Karpas-422 (cell line): ENCODE measurements at regions not wholly inside any gene's neighbourhood (a gene's known extent, or its start where the extent isn't known, plus 50 kb on each side); places are given as distances from the start of the nearest gene placed in this dataset.

Experiments used
- DNase-seq: peaks from one replicate; pipeline ENCODE4 v3.0.0-alpha.2; 2015
- H2AFZ ChIP-seq: fragments of 200-600 bp; sonication (generic); 2 replicates; pipeline ENCODE4 v1.6.1; 2014; ENCODE audit warnings: antibody characterized with exemption, low read length, mixed read lengths
- H3K27ac ChIP-seq: fragments of 200-600 bp; sonication (generic); 2 replicates; pipeline ENCODE4 v1.5.1; 2014; ENCODE audit warnings: mild to moderate bottlenecking, low read length, moderate library complexity
- H3K27me3 ChIP-seq: fragments of 200-600 bp; sonication (generic); 2 replicates; pipeline ENCODE4 v1.6.1; 2014; ENCODE audit warnings: low read length, mixed read lengths
- H3K36me3 ChIP-seq: fragments of 200-600 bp; sonication (generic); 2 replicates; pipeline ENCODE4 v1.6.1; 2014; ENCODE audit warnings: low read length, mixed read lengths; ENCODE audit not compliant: insufficient read depth
- H3K4me1 ChIP-seq: fragments of 200-600 bp; sonication (generic); 2 replicates; pipeline ENCODE4 v1.6.1; 2014; ENCODE audit warnings: mild to moderate bottlenecking, low read length, mixed read lengths
- H3K4me2 ChIP-seq: fragments of 200-600 bp; sonication (generic); 2 replicates; pipeline ENCODE4 v1.6.1; 2014; ENCODE audit warnings: low read length, low read depth, mild to moderate bottlenecking; ENCODE audit not compliant: poor library complexity, severe bottlenecking
- H3K4me3 ChIP-seq: fragments of 200-600 bp; sonication (generic); 2 replicates; pipeline ENCODE4 v1.5.1; 2014; ENCODE audit warnings: mild to moderate bottlenecking, antibody characterized with exemption, low read length, mixed read lengths
- H3K79me2 ChIP-seq: fragments of 200-600 bp; sonication (generic); 2 replicates; pipeline ENCODE4 v1.6.1; 2014; ENCODE audit warnings: mild to moderate bottlenecking, low read length, mixed read lengths
- H3K9ac ChIP-seq: fragments of 200-600 bp; sonication (generic); 2 replicates; pipeline ENCODE4 v1.6.0; 2014; ENCODE audit warnings: low read length
- H3K9me2 ChIP-seq: fragments of 200-600 bp; sonication (generic), shearing (Covaris generic); replicated peaks from 2 replicates; pipeline ENCODE4 v1.6.0; 2014; ENCODE audit warnings: mild to moderate bottlenecking, low read length, moderate library complexity; ENCODE audit not compliant: insufficient read depth
- H3K9me3 ChIP-seq: fragments of 300-700, 200-600 bp; sonication (generic); 2 replicates; pipeline ENCODE4 v1.6.1; 2014; ENCODE audit warnings: low read length, mixed read lengths
- H4K20me1 ChIP-seq: fragments of 200-600 bp; sonication (generic); 2 replicates; pipeline ENCODE4 v1.6.1; 2014; ENCODE audit warnings: mild to moderate bottlenecking, antibody characterized with exemption, low read length, low read depth; ENCODE audit not compliant: insufficient read depth

DNA sequence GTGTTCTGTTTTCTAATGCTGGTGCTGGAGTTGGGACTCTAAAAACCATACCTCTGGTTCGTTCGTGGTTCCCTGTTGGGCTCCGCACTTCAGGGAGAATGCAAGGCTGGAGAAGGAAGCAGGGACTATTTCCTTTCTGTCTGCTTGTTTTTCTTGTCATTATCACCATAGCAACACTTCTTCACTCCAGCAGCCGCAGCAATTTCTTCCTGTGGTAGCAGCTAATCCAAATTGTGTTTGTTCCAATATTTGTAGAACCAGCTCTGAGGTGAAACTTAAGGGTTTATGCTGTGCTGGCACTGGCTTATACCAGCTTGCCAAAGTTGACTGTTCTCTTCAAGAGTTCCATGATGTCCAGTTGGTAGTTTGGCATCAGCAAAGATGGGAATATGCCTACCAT, 301.4 kb upstream of the SYT4 start:
- no peak overlapping the region for H3K4me3 ChIP-seq
- no peaks in the 10 kb centered on the region for H3K4me1 ChIP-seq
- no peaks in the 10 kb centered on the region for H3K9me2 ChIP-seq
- no peak for DNase-seq
- H3K27me3 ChIP-seq, result no peaks in the 10 kb centered on the region; the same call in 1 of the 2 replicates
- H3K9ac ChIP-seq, result no peak overlapping the region
- no peak overlapping the region for H2AFZ ChIP-seq
- H3K4me2 ChIP-seq, result no peak overlapping the region
- no peak overlapping the region for H3K27ac ChIP-seq
- no peaks in the 10 kb centered on the region for H3K9me3 ChIP-seq
- no peaks in the 10 kb centered on the region for H4K20me1 ChIP-seq
- H3K79me2 ChIP-seq, result no peaks in the 10 kb centered on the region
- no peaks in the 10 kb centered on the region for H3K36me3 ChIP-seq

DNA sequence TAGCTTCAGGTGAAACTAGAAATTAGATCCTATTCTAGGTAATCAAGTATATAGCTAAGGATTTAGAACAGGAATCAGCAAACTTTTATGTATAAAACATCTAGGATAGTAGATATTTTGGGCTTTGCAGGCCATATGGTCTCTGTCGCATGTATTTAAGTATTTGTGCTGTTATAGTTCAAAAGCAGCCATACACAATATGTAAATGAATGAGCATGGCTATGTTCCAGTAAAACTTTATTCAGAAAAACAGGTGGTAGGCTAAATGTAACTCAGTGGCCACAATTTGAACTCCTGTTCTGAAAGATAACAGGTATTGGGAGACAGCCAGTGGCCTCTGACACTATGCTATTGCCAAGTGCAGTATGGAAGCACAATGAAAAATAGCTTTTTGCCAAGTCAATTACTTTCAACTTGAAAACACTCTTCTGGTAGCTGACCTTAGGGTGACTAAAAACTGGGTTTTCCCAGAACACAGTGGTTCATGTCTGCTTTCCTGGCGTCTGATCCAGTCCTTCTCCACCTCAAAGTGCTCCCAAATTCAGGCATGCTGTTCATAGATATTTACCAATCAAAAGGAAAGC, 304.7 kb upstream of the SYT4 start:
- Histone ChIP-seq H3K27me3 (no peaks in the 10 kb centered on the region; the same call in 1 of the 2 replicates), H3K9me3 (no peaks in the 10 kb centered on the region), H3K4me1 (no peaks in the 10 kb centered on the region), H3K36me3 (no peaks in the 10 kb centered on the region), H3K27ac (no peak overlapping the region), H3K4me3 (no peak overlapping the region), H4K20me1 (no peaks in the 10 kb centered on the region), H3K79me2 (no peaks in the 10 kb centered on the region), H3K9me2 (no peaks in the 10 kb centered on the region), H2AFZ (no peak overlapping the region), H3K9ac (no peak overlapping the region), H3K4me2 (no peak overlapping the region)
- no peak for DNase-seq

DNA sequence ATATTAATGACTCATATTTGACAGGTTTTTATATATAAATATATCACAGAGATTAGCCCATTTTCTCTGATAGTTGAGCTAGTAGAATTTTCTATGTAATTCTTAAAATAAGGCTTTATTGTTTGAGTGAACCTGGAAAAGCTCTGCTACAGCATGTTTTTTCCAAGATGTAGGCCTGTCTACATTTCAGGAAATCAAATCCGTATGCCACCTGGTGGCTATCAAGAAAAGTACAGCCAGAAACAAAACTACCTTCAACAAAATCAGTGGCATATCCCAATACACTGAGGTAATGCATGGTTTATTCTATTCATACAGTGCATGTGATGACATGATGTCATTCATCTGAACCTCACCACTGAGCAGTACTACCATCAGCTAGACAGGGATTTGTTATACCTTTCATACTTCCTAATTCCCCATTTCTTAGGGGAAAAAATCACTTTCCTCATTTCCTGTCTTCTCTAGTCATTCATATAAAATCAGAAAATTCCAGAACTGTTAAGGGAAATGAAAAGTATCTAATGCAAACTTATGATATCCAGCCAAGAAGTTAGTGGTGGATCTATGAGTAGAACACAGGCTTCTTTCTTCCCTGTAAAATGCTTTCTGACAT, 310.4 kb upstream of the SYT4 start:
- no peak overlapping the region for H2AFZ ChIP-seq
- H3K9me2 ChIP-seq, result no peaks in the 10 kb centered on the region
- DNase-seq, result peak; percentile 68
- H4K20me1 ChIP-seq, result no peaks in the 10 kb centered on the region
- H3K36me3 ChIP-seq, result no peaks in the 10 kb centered on the region
- H3K9ac ChIP-seq, result no peak overlapping the region
- no peaks in the 10 kb centered on the region for H3K4me1 ChIP-seq
- H3K27ac ChIP-seq, result no peak overlapping the region
- H3K4me2 ChIP-seq, result no peak overlapping the region
- H3K4me3 ChIP-seq, result no peak overlapping the region
- H3K79me2 ChIP-seq, result no peaks in the 10 kb centered on the region
- no peaks in the 10 kb centered on the region for H3K9me3 ChIP-seq
- no peaks in the 10 kb centered on the region for H3K27me3 ChIP-seq

DNA sequence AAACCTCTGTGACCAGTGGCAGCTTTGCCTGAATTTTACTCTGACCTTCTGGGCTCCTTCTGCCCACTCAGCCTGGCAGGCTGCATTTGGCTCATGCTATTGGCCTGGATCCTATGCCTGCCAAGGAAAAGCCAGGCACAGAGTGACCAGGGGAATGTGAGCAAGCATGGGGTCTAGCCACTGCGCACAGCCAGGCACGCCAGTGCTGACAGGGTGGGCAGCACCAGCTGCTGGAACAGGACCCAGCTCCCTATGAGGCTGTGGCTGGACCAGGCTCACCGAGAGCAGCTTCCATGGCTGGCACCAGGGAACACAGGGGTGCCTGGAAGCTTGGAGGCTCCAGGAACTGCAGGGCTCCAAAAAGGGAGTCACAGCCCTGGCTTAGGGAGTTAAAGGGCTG, 311.5 kb upstream of the SYT4 start:
- H3K27me3 ChIP-seq, result no peaks in the 10 kb centered on the region
- no peaks in the 10 kb centered on the region for H3K9me3 ChIP-seq
- no peak overlapping the region for H2AFZ ChIP-seq
- H3K9ac ChIP-seq, result no peak overlapping the region
- no peaks in the 10 kb centered on the region for H3K4me1 ChIP-seq
- H3K36me3 ChIP-seq, result no peaks in the 10 kb centered on the region
- H4K20me1 ChIP-seq, result no peaks in the 10 kb centered on the region
- H3K9me2 ChIP-seq, result no peaks in the 10 kb centered on the region
- H3K4me3 ChIP-seq, result no peak overlapping the region
- H3K79me2 ChIP-seq, result no peaks in the 10 kb centered on the region
- H3K4me2 ChIP-seq, result no peak overlapping the region
- no peak for DNase-seq
- no peak overlapping the region for H3K27ac ChIP-seq

DNA sequence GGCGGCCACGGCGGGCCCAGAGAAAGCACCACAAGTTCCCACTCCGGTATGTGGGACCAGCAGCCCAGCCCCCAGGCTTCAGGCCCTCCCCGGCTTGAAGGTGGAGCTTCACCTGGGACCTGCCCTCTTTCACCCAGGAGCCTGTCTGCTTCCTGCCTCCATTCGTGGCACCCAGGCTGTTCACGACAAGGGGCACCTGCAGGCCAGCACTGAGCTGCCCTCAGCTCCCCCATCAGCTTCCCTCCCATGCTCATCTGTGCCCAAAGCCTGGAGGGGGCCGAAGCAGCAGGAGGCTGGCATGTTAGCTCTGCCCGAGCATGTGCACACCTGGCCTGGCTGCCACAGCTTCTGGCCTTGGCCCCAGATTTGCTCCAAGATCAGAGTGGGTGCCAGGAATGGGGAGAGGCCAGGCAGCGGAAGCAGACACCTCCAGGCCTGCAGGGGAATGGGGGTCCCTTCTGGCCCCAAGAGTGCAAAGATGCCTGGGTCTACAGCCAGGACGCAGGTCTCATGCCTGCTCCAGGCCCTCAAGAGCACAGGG, 312.4 kb upstream of the SYT4 start:
- H3K9me3 ChIP-seq, result no peaks in the 10 kb centered on the region
- H3K36me3 ChIP-seq, result no peaks in the 10 kb centered on the region
- no peaks in the 10 kb centered on the region for H3K27me3 ChIP-seq
- no peak overlapping the region for H3K4me2 ChIP-seq
- H3K9ac ChIP-seq, result no peak overlapping the region
- H3K4me1 ChIP-seq, result no peaks in the 10 kb centered on the region
- H4K20me1 ChIP-seq, result no peaks in the 10 kb centered on the region
- no peaks in the 10 kb centered on the region for H3K79me2 ChIP-seq
- no peak overlapping the region for H2AFZ ChIP-seq
- no peak overlapping the region for H3K4me3 ChIP-seq
- no peak overlapping the region for H3K27ac ChIP-seq
- DNase-seq, result no peak
- H3K9me2 ChIP-seq, result no peaks in the 10 kb centered on the region

DNA sequence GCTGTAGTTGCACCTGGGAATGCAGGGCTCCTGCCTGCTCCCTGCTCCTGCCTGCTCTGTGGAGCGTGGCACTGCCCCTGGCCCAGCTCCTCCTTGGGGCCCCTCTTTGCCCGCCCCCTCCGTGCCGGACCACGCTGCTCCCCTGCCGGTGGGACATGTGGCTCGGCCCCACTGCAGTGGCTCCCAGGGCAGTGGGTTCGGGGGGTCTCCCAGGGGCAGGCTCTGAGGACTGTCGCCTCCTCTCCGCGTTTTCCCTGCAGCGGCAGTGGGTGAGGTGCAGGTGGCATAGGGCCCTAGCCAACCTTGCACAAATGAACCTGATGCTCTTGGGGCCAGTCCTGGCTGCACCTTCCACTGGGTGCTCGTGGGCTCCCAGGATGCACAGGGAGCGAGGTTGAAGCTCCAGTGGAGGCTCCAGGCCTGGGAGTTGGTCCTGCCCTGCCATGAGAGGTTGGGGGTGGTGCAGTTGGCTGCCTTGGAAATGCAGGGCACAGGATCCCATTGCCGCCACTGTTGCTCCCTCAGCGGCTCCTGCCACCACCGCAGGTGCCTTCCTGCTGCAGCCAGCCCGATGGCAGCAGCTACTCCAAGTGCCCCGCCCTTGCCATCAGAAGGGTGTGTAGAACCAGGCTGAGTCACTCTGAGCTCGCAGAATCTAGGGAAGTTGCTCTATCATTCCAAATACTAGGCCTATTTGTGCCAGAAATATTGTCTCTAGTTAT, 313.1 kb upstream of the SYT4 start:
- Histone ChIP-seq H3K4me1 (no peaks in the 10 kb centered on the region), H3K9ac (no peak overlapping the region), H3K36me3 (no peaks in the 10 kb centered on the region), H3K27ac (no peak overlapping the region), H3K9me2 (no peaks in the 10 kb centered on the region), H2AFZ (no peak overlapping the region), H3K9me3 (no peaks in the 10 kb centered on the region), H4K20me1 (no peaks in the 10 kb centered on the region), H3K79me2 (no peaks in the 10 kb centered on the region), H3K4me3 (no peak overlapping the region), H3K27me3 (no peaks in the 10 kb centered on the region), H3K4me2 (no peak overlapping the region)
- DNase-seq, result no peak

DNA sequence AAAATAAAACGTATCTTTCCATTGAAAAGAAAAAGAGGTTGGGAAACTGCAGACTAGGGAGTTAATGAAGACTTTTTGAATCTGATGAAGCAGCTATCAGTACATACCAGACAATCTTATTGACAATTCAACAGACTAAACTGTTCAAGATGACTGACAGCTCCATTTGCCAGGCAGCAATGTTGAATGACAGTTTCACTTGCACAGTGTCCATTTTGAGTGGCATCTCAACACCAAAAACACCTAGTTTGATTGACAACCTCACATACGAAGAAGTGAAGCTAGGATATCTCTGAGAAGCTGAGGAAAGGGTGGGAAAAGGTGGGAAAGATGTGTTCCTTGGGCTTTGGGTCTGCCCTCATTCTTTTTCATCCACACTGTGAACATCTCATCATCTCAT, 315.0 kb upstream of the SYT4 start:
- Histone ChIP-seq H3K4me2 (no peak overlapping the region), H3K4me3 (no peak overlapping the region), H4K20me1 (no peaks in the 10 kb centered on the region), H3K9ac (no peak overlapping the region), H3K36me3 (no peaks in the 10 kb centered on the region), H3K27ac (no peak overlapping the region), H3K9me3 (no peaks in the 10 kb centered on the region), H2AFZ (no peak overlapping the region), H3K9me2 (no peaks in the 10 kb centered on the region), H3K4me1 (no peaks in the 10 kb centered on the region), H3K27me3 (no peaks in the 10 kb centered on the region), H3K79me2 (no peaks in the 10 kb centered on the region)
- DNase-seq, result no peak

DNA sequence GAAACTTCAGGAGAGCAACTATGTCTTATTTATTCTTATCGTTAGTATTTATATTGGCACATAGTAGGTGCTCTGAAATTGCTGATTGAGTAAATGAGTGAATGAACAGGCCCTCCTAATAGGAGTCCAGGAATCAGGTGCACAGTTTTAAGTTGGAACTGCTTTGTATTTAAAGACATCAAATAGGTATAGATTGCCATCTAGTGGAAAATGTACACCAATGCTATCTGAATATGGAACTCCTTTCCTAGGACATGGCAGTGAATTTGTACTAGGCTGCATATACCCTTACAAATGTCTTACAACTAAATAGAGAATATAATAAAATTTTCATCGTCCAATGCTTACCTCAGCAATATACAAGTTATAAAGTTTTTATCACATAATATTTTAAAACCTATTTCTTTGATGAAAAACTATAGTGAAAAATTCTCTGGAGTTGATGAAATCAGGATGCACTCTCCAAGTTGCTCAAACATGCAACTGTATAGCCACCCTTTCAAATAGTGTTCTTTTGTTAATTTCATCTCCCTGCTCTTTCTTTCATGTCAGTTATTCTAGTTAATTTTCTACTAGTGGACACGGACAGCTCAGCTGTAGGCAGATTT, 318.9 kb upstream of the SYT4 start:
- no peak overlapping the region for H3K9ac ChIP-seq
- H3K79me2 ChIP-seq, result no peaks in the 10 kb centered on the region
- no peaks in the 10 kb centered on the region for H3K27me3 ChIP-seq
- H3K4me2 ChIP-seq, result no peak overlapping the region
- H3K4me1 ChIP-seq, result no peaks in the 10 kb centered on the region
- DNase-seq, result peak; percentile 67
- no peak overlapping the region for H3K4me3 ChIP-seq
- no peak overlapping the region for H3K27ac ChIP-seq
- H4K20me1 ChIP-seq, result no peaks in the 10 kb centered on the region
- H3K36me3 ChIP-seq, result no peaks in the 10 kb centered on the region
- no peak overlapping the region for H2AFZ ChIP-seq
- H3K9me3 ChIP-seq, result no peaks in the 10 kb centered on the region
- no peaks in the 10 kb centered on the region for H3K9me2 ChIP-seq
